Body of pancreas (tissue), 4 donors: ENCODE measurements at regions not wholly inside any gene's neighbourhood (a gene's known extent, or its start where the extent isn't known, plus 50 kb on each side); places are given as distances from the start of the nearest gene placed in this dataset.

Experiments used
- ATAC-seq: fragments of 150-250 bp; one replicate; pipeline ENCODE4 v1.9.1; 2016
- DNase-seq, 4 donors: peaks; one replicate each; pipeline ENCODE4 v3.0.0-alpha.2; 2019
- H3K27ac ChIP-seq, 4 donors: fragments of 200-600 bp; sonication (generic); 1 replicate in 3 of 4; 2 replicates in 1 of 4; pipeline versions ENCODE4 v1.5.1 to v1.6.1; 2016 to 2019; ENCODE audit warnings: mild to moderate bottlenecking in 1 of 4, mixed read lengths in 1 of 4, moderate library complexity in 1 of 4
- H3K27me3 ChIP-seq, 2 donors: fragments of 200-600 bp; sonication (generic); one replicate each; pipeline ENCODE4 v1.6.0; 2016; ENCODE audit warnings: mild to moderate bottlenecking in 1 of 2
- H3K36me3 ChIP-seq, 2 donors: fragments of 200-600 bp; sonication (generic); replicated peaks in 1 of 2; 2 replicates each; pipeline ENCODE4 v1.5.1; 2016; ENCODE audit warnings: low read depth in 2 of 2; ENCODE audit not compliant: insufficient read depth in 1 of 2
- H3K4me1 ChIP-seq: fragments of 200-600 bp; sonication (generic); one replicate; pipeline ENCODE4 v1.6.0; 2016
- H3K4me3 ChIP-seq, 2 donors: fragments of 200-600 bp; sonication (generic); 1 replicate in 1 of 2; 2 replicates in 1 of 2; pipeline ENCODE4 v1.5.1; 2016 to 2019
- H3K9me3 ChIP-seq, 3 donors: fragments of 200-600 bp; sonication (generic); 1 replicate in 2 of 3; 2 replicates in 1 of 3; pipeline ENCODE4 v1.5.1; 2016
- POLR2A ChIP-seq, 3 donors: fragments of 450-650 bp; IDR thresholded peaks; one replicate each; pipeline ENCODE4 v1.6.1; 2016; ENCODE audit warnings: antibody characterized with exemption in 3 of 3, mild to moderate bottlenecking in 2 of 3
- WGBS, 2 donors: methylation state at CpG; one replicate each; pipeline ENCODE4 v1.1.5; 2017; 5-methylcytosine and 5-hydroxymethylcytosine counted together
- intact Hi-C: fragments of 100-400 bp; cut with DNase I; formaldehyde crosslinking; loops from one replicate; pipeline ENCODE4 v1.15.1; 2023
- TF ChIP-seq, protein P1 (sequence below), 7 experiments: fragments of 450-650 bp in 4 of 7; fragments of 200-600 bp in 3 of 7; sonication (generic) in 3 of 7; IDR thresholded peaks; one replicate each; pipeline ENCODE4 v1.5.1; 2016 to 2019; ENCODE audit warnings: antibody characterized with exemption in 7 of 7

- DNase-seq (no peak), ATAC-seq (no peak)
- no peak overlapping the region for H3K27ac ChIP-seq
- intact Hi-C loops: no loop called here
- H3K9me3 ChIP-seq: no peaks in the 10 kb centered on the region
- WGBS, 2 donors: 63 to 77% methylated on average over 5 to 6 of the region's 6 CpGs
- H3K36me3 ChIP-seq: no peaks in the 10 kb centered on the region
- H3K4me3 ChIP-seq: no peak overlapping the region
- H3K27me3 ChIP-seq: no peaks in the 10 kb centered on the region
- TF ChIP-seq, protein P1, sequence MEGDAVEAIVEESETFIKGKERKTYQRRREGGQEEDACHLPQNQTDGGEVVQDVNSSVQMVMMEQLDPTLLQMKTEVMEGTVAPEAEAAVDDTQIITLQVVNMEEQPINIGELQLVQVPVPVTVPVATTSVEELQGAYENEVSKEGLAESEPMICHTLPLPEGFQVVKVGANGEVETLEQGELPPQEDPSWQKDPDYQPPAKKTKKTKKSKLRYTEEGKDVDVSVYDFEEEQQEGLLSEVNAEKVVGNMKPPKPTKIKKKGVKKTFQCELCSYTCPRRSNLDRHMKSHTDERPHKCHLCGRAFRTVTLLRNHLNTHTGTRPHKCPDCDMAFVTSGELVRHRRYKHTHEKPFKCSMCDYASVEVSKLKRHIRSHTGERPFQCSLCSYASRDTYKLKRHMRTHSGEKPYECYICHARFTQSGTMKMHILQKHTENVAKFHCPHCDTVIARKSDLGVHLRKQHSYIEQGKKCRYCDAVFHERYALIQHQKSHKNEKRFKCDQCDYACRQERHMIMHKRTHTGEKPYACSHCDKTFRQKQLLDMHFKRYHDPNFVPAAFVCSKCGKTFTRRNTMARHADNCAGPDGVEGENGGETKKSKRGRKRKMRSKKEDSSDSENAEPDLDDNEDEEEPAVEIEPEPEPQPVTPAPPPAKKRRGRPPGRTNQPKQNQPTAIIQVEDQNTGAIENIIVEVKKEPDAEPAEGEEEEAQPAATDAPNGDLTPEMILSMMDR (IDR thresholded peaks at IDR 0.05): no peak
- TF ChIP-seq POLR2A (IDR thresholded peaks at IDR 0.05): no peak
- H3K4me1 ChIP-seq: no peaks in the 10 kb centered on the region
Measured at GRCh38 chr1:94302497-94302896, 65.1 kb upstream of the ARHGAP29 start.

GRCh38 chr1:94301186-94301585 is 63.8 kb upstream of the ARHGAP29 start:
- Histone ChIP-seq H3K27me3 (no peaks in the 10 kb centered on the region), H3K4me1 (no peaks in the 10 kb centered on the region), H3K36me3 (no peaks in the 10 kb centered on the region), H3K4me3 (no peak overlapping the region), H3K9me3 (no peaks in the 10 kb centered on the region), H3K27ac (no peak overlapping the region)
- intact Hi-C loops: no loop called here
- ATAC-seq: no peak
- TF ChIP-seq, protein P1 (IDR thresholded peaks at IDR 0.05): no peak
- no peak for TF ChIP-seq POLR2A (IDR thresholded peaks at IDR 0.05)
- no peak for DNase-seq
- 74 to 85% methylated on average over 5 of the region's 5 CpGs for WGBS, 2 donors

DNA sequence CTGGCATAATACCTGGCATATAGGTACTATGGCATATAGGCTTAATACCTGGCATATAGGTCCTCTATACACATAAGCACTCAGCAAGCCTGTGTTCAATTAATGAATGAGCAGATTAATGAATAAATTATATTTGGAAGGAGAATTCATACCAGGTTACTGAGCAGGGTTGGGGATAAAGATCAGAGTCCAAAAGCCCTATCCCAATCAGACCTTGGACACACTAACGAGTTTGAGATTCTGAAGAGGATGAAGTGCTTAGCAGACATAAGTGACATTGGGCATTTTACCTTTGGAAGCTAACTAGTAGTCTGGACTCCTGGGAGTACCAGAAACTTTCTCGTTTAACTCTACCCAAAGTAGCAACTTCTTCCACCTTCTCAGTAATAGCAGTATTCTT is 63.3 kb upstream of the ARHGAP29 start:
- ATAC-seq (no peak), DNase-seq (no peak)
- intact Hi-C loops: no loop called here
- no peaks in the 10 kb centered on the region for H3K9me3 ChIP-seq
- no peaks in the 10 kb centered on the region for H3K4me1 ChIP-seq
- TF ChIP-seq, protein P1 (IDR thresholded peaks at IDR 0.05): no peak
- TF ChIP-seq POLR2A (IDR thresholded peaks at IDR 0.05): no peak
- H3K4me3 ChIP-seq: no peak overlapping the region
- 68 to 84% methylated on average over 2 of the region's 2 CpGs for WGBS, 2 donors
- H3K36me3 ChIP-seq: no peaks in the 10 kb centered on the region
- no peak overlapping the region for H3K27ac ChIP-seq
- H3K27me3 ChIP-seq: no peaks in the 10 kb centered on the region

DNA sequence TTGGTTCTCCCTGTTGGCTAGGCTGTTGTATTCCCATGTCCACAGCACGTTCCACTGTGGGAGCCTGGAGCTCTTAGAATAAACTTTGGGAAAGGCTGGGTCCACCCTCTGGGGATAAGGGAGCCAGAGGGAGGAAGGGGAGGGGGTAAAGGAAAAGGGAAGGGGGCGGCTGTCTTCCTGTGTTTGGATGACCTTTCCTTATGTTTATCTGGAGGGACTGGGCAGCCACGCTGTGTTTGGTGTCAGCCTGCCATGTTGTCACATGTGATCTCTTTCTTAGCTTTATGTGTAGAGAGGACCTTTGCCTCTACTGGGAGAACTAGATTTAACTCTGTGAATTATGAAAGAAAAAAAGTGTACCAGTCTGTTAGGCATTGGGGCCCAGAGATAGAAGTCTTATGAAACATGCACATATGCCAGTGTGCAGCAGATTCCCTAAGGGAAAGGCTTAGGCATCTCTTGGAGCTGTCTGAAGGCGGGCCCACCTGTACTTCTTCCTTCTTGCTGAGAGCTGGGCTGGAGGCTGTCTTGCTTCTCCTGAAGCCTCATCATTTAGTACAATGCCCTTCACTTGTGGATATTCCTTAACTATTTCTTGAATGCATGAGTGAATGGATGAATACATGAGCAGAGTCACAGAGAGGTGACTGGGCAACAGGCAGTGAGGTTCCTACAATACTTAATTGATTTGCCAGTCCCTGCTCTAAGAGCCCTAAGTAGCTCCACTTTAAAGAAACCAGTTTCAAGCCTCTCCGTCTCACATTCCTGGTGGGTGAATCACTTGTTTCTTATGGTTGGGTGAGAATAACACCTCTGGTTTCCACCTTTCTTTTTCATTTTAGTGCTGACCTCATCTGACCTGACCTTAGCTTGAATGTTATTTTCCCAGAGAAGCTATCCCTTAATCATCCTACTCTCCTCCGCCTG is 62.5 kb upstream of the ARHGAP29 start:
- ATAC-seq: peak; percentile 48
- Histone ChIP-seq H3K27me3 (no peaks in the 10 kb centered on the region), H3K4me3 (no peak overlapping the region), H3K4me1 (no peaks in the 10 kb centered on the region), H3K27ac (peak overlapping the region in 1 of 4 donors; percentile 38), H3K9me3 (no peaks in the 10 kb centered on the region), H3K36me3 (no peaks in the 10 kb centered on the region)
- intact Hi-C loops: no loop called here
- WGBS, 2 donors: 71 to 79% methylated on average over 6 of the region's 6 CpGs
- TF ChIP-seq, protein P1 (IDR thresholded peaks at IDR 0.05): no peak
- no peak for TF ChIP-seq POLR2A (IDR thresholded peaks at IDR 0.05)
- DNase-seq: no peak

GRCh38 chr1:94298861-94299260 is 61.5 kb upstream of the ARHGAP29 start:
- no peak for TF ChIP-seq POLR2A (IDR thresholded peaks at IDR 0.05)
- TF ChIP-seq, protein P1 (IDR thresholded peaks at IDR 0.05): no peak
- Histone ChIP-seq H3K36me3 (no peaks in the 10 kb centered on the region), H3K27me3 (no peaks in the 10 kb centered on the region), H3K27ac (peak overlapping the region in 1 of 4 donors; percentile 38), H3K4me3 (no peak overlapping the region), H3K4me1 (no peaks in the 10 kb centered on the region), H3K9me3 (no peaks in the 10 kb centered on the region)
- peak; percentile 52 for ATAC-seq
- intact Hi-C loops: no loop called here
- WGBS, 2 donors: 14% methylated on average over 2 of the region's 2 CpGs
- DNase-seq: peak in 2 of 4 donors; percentile 9 to 19
